HG02885 (cell line): ENCODE measurements at regions not wholly inside any gene's neighbourhood (a gene's known extent, or its start where the extent isn't known, plus 50 kb on each side); places are given as distances from the start of the nearest gene placed in this dataset.

Experiments used
- ATAC-seq: cut with Tn5 transposase; IDR thresholded peaks from one replicate; pipeline ENCODE4 v1.9.1; 2021; ENCODE audit warnings: mild to moderate bottlenecking; ENCODE audit not compliant: unreplicated experiment, poor library complexity

DNA sequence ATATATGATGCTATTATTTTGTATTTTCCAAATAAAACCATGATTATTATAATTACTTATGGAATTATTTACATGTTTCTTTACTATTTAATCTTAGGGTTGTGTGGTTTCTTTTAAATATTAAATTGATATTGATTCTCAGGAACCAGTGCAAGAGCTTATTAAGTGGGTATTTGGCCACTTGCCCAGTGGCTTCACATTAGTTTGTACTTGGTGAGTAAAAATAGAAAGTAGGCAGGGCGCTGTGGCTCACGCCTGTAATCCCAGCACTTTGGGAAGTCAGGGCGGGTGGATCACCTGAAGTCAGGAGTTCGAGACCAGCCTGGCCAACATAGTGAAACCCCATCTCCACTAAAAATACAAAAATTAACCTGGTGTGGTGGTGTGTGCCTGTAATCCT is 497.1 kb downstream of the PTPRC start:
- ATAC-seq, result no peak

DNA sequence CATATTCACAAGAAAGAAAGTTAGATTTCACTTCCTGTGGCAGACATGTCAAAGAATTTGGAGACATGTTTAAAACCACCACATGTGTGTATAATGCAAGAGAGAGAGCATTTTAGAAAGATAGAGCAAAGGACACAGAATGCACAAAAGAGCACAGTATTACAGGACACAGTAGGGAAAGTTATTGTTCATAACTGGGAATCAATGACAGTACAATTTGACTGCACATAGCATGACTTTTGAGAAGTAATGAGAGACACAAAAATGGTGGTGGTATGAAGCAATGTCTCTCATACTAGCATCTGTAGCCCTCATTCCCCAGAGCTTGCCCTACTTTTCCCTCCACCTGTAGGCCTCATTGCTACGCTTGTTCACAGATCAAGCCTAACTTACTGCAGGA is 499.2 kb downstream of the PTPRC start:
- no peak for ATAC-seq

DNA sequence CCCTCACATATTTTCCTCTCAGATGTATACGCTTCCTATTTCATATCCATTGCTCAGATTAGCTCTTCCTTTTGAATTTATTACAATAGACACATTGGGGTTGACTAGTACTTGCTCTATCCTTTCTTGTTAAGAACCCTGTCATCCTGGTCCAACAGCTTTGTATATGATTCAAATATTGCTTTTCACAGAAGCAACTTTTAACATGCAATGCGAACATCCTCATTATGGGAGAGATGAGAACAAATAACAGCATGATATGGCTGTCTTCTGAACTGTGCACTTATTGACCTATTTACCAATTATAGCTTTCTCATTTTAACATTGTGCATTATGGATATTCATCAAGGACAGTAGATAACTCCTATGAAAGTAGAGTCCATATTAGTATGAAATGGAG is 510.8 kb downstream of the PTPRC start:
- ATAC-seq, result no peak

DNA sequence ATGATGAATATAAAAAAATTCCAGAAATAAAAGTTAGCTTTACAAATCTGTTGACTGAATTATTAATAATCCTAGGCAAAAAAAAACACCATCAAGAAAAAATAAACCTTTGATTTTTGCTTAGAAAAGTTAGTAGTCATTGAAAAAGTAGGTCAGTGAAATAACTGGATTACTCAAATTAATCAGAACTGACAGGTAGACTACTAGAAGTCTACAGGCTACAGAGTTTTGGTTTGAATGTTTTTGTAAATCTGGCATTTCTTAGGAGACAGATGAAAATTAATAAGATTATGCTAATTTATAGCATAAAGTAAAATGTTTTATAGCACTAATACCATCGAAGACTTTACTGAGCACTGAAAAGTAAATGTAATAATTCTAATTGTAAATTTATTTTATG is 511.9 kb downstream of the PTPRC start:
- ATAC-seq, result no peak

DNA sequence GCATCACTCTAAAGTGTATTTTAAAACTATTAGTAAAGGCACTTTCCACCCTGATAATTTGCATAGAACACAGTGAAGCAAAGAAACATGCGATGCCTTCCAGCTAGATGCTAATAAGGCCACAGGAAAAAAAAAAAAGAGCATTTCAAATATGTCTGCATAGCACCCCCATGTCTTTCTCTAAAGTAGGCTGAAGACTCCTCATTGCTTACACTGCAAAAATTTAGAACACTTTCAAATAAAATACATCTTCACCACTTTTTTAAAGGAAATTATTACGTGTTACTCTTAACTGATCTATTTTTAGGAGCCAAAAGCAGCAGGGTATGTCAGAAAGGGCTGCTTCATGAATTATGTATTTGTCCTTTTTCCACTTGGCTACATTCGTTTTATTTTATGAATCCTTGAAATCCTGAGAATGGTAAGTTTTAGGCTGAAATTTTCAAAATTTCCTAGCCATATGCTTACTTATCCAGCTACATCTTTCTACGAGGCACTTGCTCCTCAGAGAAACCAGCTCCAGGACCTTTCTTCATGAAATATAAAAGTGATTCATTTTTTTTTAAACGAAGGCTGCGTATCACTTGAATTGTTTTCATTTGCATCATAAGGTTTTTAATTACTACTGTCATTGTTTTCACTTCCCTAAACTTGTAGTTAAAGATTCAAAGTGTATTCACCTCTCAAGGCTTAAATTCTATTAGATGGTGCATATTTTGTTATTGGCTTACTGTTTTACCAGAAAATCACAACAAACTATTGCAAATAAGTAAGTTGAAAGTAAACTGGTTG is 513.0 kb downstream of the PTPRC start:
- ATAC-seq, result peak; percentile 63

DNA sequence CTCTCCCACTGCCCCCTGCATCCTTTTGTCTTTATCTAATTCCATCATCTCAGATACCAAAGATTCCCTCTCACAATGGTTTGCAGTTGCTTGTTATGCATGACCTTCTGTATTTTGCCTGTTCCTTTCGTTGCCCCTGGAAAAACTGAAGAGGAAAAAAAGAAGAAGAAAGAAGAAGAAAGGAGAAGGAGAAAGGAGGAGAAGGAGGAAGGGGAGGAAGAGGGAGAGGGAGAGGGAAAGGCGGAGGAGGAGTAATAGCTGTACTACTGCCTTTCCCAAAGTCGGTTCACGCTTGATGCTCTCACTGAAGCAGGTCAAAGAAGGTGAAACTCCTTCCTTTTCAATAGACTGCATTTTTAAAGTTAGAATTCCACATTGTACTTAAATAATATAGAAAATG is 513.8 kb downstream of the PTPRC start:
- ATAC-seq, result no peak

DNA sequence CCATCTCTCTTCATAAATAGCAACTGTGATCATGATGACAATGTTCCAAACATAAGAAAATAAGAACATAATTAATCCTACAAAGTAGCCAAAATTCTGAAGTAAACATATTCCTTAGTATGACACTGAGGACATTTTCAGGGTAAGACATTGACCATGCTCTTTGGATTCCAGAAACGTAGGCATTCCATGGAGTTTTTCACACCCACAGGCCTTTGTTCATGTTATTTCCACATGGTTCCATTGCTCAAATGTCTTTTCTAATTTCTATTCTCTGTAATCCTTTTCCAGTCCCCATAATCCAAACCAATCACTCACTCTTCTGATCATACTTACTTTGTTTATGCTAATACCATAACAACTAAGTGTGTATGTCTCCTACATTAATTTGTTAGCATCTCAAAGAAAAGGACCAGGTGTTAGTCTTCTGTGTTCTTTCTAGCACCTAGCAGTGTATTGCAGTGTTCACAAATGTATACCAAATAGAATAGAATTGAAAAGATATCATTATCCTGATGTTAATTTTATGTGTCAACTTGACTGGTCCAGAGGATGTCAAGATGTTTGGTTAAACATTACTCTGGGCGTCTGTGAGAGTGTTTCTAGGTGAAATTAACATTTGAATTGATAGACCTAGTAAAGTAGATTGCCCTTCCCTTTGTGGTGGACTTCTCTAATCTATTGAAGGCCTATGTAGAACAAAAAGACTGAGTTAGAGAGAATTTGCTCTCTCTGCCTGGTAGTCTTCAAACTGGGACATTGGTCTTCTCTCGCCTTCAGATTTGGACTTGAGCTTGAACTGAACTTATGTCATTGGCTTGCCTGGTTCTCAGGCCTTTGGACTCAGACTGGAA is 516.6 kb downstream of the PTPRC start:
- no peak for ATAC-seq

DNA sequence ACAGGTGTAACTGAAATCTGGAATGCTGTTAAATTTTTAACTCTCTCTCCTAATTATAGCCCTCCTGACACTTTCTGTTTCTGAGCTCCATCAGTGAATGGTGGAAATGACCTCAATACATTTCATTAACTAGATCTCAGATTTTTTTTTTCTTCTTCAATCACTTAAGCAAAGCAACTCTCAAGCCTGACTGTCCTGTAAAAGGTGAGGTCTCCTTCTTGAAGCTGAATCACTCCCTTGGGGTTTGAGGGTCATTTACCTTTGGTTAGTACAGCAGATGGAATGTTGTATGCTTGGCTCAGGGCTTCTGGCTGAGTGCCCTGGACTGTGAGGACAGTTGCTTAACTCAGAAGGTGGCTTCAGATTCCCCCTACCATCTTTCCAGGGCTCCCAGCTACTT is 518.7 kb downstream of the PTPRC start:
- no peak for ATAC-seq

DNA sequence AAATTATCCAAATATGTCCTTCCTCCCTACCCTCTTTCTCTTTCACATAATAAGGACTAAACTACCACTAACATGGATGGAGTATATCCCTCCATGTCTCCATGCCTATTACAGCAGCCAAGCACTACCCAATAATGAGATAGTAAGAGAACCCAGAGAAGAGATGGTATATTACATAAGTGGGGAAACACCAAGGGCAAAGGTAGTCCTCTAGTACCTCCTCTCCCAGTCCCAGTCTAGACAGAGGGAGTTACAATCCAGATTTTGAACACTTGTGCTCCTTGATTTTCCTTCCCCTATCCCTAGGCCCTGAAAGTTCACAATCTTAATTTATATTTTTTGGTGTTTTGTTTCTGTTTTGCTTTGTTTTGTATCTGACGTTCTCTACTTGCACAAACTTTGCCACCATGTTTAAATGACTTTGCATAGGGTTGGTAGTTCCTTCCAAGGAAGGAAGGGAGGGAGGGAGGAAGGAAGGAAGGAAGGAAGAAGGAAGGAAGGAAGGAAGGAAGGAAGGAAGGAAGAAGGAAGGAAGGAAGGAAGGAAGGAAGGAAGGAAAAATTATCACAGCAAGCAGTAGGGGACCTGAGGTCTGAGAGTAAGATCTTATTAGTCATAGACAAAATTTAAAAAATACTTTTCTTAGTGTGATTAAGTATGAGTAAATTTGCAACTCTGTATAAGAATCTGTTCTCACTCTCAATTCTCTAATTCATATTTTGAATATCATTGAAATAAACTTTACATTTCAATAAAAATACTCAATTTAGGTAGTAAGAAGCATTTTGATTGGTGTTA is 521.9 kb downstream of the PTPRC start:
- no peak for ATAC-seq

DNA sequence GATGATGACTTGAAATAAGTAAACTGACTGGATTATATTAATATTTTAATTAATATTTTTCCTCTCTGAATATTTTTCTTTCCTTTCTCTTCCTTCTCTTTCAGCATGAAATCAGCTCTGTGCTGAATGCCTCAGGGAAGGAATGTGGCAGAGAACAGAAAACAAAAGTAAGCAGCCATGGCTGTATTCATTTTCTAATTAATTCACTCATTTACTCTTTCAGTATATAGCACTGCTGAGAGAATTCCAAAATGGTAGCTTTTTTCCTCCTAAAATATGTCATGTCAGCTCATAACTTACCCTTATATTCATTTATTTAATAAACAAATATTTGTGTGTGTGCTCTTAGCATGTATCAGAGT is 522.5 kb downstream of the PTPRC start:
- no peak for ATAC-seq

DNA sequence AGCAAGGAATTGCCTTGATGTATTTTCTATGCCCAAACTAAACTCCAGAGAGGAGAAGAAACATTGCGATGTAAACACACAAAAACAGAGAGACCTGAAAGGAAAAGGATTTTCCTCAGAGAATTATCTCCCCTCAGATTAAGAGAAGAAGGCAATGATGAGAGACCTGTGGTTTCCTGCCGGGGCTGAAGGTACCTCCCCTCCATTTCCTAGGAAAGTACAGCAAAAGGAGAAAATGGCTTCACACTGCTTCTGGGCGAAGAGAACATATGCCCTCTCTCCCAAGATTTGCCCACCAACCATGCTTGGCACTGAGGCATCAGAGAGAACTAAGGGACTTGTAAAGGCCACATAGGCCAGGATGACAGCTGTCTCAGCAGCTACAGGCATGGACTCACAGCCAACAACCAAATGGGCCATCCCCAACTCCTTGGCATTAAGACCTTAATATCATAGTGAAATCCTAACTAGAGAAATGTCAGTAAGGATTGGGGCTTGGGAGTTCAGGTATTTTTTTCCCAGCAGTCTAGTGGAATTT is 523.0 kb downstream of the PTPRC start:
- no peak for ATAC-seq

DNA sequence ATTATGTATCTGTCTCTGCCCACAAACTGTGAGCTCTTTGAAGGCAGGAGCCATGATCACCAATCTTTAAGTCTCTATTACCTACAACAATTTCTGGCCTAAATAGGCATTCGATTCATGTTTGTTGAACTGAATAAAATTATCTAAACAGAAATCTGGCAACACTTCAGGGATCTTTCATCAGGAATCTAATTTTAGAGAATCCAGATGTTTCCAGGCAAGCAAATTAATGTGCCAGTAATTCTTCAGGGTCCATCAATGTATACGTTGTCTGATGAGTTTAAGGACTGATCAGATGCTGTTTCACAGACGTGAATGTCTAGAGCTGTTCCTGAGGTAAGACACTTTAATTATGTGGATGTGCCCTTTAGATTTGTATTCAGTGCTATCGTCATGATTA is 524.4 kb downstream of the PTPRC start:
- ATAC-seq, result no peak

DNA sequence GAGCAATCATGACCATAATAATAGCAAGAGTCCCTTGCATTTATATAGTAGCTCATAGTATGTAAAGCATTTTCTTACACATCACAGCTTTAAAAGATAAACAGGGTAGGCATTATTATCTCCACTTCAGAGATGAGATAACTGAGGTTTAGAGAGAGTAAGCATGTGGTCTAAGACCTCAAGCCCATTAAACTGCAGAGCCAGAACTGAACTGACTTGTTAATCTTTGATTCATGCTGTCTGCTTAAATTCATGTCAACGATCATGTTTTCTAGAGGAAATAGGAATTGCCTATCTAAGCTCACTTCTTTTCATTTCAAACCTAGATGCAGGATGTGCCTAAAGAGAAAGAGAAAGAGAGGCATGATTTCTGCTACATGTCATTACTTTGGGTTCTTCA is 524.8 kb downstream of the PTPRC start:
- ATAC-seq, result no peak

DNA sequence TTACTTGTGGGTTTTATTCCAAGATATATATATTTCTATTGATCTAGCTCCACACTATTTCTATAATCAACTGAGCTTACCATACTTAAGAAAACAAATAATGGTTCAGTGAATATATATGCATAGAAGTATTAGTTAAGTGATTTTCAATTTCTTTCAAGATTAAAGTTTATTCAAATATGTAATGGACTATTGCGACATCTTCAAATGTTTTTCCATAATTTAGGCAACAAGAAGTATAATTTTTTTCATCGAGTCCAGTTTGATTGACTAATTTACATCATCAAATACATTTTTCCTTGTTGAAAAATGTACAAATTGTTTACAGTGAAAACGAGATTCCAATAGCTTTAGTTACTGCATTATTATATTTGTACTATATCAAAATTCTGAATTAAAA is 528.6 kb downstream of the PTPRC start:
- ATAC-seq, result no peak

DNA sequence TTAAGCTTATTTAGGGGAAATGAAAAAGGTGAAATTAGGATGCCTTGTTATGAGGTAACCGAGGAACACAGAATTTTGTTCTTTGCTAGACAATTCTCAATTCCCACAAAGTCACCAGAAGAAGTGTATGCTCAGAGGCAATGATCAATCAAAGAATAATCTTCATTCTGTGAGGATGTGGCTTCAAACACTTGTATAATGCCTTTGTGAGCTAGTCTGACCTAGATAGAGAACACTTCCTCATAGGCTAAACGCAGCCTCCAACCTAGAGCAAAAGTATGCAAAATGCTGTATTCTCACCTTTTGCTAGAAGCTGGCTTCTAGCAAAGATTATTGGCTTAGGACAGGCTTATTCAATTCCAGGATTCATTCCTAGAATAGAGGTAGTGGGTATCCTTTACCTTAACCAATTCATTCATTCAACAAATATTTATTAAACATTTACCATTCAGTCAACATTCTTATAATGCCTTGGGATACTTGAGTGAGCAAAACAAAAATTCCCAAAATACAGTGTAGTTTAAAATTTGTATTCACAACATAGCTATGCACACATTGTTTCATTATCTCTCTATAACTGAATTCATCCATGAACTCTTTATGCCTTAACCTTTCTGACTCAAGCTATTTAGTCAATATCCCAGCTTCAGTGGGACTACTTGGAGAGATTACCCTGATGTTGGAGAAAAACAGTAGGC is 530.2 kb downstream of the PTPRC start:
- ATAC-seq, result no peak

DNA sequence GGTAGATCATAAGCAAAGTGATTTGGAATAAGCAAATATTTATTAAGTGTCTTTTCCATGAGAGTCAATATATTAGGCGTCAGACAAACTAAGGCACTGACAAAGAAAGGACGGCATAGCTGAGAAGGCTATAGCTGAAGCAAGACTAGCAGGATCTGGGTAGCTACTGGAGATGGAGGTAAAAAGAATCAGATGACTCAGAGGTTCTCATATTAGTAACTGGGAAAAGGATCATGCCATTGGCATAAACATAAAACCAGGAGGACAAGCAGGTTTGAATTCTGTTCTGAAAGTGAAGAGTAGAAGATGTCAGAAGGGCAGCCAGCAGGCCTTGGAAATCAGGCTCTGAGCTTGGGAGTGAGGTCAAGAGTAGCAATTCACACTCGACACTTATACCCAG is 531.9 kb downstream of the PTPRC start:
- no peak for ATAC-seq

DNA sequence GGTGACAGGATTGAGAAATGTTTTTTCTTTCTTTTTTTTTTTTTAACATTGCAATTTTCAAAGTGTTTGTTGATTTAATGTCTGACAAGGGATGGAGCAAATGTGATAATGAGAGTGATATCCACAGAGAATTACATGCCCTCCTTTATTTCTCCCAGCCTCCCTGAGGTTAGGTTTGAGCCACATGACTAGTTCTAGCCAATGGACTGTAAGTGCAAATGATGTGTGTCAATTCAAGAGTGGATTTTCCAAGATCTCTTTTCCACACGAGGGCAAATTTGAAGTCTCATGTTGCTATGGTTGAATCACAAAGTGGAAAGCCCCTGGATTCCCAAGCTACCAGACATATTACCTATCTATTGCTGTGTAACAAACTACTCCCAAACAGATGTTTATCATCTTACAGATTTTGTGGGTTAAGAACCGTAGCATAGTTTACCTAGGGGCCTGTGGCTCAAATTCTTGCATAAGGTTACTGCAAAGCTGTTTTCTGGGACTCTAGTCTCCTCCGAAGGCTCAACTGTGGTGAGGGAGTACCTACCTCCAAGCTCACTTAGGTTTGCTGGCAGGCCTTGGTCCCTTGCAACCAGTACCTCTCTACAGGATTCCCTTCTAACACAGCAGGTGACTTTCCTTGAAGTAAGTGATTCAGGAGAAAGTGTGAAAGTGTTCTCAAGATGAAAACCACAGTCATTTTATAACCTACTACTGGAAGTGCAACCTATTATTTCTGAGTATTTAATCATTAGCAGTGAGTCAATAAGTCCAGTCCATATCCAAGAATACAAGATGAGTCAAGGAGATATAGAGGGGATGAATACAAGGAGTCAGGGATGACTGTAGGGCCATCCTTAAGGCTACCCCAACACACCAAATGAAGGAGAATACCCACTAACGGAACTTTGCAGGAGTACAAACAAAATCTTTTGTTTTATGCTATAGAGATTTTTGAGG is 533.6 kb downstream of the PTPRC start:
- ATAC-seq, result no peak

DNA sequence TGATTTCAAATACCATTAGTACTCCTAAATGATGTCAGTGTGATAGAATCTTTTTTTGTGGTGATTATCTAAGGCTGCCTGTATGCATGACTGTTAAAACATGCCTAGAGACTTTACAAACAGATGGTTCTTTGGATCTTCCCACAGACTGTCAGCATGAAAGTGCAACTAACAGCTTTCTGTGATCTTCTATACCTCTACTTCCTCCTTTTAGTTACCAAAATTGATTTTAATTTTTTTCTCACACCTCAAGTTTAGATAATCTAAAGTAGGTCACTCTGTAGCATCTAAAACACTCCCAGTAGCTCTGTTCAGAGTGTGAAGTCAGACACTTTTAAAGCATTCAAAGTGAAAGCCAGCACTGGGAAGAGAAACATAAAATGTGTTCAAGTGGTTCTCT is 534.5 kb downstream of the PTPRC start:
- ATAC-seq, result peak; percentile 96

DNA sequence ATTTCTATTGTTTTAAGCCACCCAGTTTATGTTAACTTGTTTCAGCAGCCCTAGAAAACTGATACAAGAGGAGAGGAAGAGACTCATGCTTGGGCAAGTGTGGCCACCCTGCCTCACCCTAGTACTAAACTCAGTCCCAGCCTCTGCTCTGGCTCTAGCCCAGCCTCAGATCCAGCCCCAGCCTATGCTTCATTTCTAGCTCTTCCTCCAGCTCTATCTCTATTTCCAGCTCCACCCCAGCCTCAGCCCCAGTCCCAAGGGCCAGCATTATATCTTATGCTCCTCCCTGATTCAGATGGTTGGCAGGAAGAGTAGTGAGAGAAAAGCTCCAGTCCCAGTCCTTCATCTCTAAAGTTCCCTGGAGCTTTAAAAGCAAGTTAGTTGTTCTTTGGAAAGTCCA is 535.5 kb downstream of the PTPRC start:
- no peak for ATAC-seq
